ENCODE measurements at regions not wholly inside any gene's neighbourhood (a gene's known extent, or its start where the extent isn't known, plus 50 kb on each side); places are given as distances from the start of the nearest gene placed in this dataset.
A peak's percentile ranks its signal among the peaks of the same experiment; 100 is the strongest.

DNA sequence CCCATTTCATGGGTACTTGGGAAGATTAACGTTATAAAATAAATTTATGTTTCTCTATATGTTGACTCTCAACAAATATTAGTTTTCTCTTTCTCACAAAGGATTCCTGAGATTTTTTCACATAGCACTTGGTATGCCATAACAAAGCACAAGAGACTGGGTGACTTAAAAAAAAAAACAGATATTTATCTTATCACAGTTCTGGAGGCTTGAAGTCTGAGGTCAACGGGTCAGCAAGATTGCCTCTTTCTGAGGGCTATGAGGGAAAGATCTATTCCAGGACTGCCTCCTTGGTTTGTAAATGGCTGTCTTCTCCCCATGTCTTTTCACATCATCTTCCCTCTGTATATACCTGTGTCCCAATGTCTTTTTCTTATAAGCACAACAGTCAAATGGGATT, 153.5 kb upstream of the DIO2 start:
- CTCF ChIA-PET: interaction anchor here (0.6 kb wide), 1 partner anchor 164 kb away, joined by 3 read pairs; no protein-coding TSS in a partner anchor

DNA sequence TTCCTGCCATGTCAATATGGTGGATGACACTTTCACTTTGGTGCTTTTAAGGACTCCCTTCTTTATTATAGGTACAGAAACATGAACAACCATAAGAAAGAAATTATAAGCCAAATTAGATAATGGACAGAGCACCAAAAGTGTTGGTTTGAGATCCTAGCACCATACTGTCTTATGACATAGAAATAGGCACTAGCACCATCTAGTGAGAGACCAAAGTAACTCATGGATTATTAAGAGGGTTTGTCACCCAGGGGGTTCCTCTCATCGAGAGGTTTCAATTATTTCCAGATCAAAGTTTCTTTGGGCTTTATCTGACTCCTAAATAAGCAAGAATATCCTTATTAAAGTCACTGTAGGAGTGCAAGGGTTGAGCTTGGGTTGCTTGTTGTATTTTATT, 153.0 kb upstream of the DIO2 start:
- ChIA-PET CTCF (interaction anchor here (0.6 kb wide), 1 partner anchor 163 kb away, joined by 3 read pairs; no protein-coding TSS in a partner anchor), POLR2A (no interaction called here)
- Histone ChIP-seq H3K27me3 (ENCODE audit: control insufficient read depth, insufficient read depth, low read length) (no peaks in the 10 kb centered on the region), H3K9me3 (ENCODE audit: control insufficient read depth, insufficient read depth, low read length) (peaks cover 2% of the 10 kb centered on the region; the same call in 1 of the 2 replicates), H3K27ac (ENCODE audit: low read depth, low read length) (no peak overlapping the region), H3K4me3 (ENCODE audit: low read depth, low read length) (no peak overlapping the region)
- no peak for DNase-seq (ENCODE audit: low read depth, low spot score)
- TF ChIP-seq, protein P1, sequence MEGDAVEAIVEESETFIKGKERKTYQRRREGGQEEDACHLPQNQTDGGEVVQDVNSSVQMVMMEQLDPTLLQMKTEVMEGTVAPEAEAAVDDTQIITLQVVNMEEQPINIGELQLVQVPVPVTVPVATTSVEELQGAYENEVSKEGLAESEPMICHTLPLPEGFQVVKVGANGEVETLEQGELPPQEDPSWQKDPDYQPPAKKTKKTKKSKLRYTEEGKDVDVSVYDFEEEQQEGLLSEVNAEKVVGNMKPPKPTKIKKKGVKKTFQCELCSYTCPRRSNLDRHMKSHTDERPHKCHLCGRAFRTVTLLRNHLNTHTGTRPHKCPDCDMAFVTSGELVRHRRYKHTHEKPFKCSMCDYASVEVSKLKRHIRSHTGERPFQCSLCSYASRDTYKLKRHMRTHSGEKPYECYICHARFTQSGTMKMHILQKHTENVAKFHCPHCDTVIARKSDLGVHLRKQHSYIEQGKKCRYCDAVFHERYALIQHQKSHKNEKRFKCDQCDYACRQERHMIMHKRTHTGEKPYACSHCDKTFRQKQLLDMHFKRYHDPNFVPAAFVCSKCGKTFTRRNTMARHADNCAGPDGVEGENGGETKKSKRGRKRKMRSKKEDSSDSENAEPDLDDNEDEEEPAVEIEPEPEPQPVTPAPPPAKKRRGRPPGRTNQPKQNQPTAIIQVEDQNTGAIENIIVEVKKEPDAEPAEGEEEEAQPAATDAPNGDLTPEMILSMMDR (IDR thresholded peaks at IDR 0.05; ENCODE audit: low read depth, low read length): peak; percentile 19; the same call in 1 of the 2 replicates

More for the DNA sequence above, 153.5 kb upstream of the DIO2 start:
- POLR2A ChIA-PET: no interaction called here
- no peak for DNase-seq (ENCODE audit: low read depth, low spot score)
- Histone ChIP-seq H3K9me3 (ENCODE audit: control insufficient read depth, insufficient read depth, low read length) (peaks cover 2% of the 10 kb centered on the region; the same call in 1 of the 2 replicates), H3K4me3 (ENCODE audit: low read depth, low read length) (no peak overlapping the region), H3K27ac (ENCODE audit: low read depth, low read length) (no peak overlapping the region), H3K27me3 (ENCODE audit: control insufficient read depth, insufficient read depth, low read length) (no peaks in the 10 kb centered on the region)
- TF ChIP-seq, protein P1 (IDR thresholded peaks at IDR 0.05; ENCODE audit: low read depth, low read length): no peak

DNA sequence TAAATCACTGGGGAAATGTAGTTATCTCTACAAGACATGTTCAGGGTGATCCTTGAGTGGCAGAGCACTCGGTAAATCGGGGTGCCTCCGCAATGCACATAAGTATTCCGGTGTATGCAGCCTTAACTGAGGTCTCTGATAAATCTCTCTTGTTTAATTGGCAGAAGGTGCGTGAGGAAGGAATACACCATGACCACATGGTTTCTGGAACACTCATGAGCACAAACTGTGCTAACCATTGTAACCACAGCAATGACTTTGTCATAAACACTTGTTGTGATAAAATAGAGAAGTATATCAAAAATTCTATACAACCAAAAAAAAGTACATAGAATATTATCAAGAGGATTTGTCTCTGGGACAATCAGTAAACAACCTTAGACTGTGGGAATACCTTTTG, 146.8 kb upstream of the DIO2 start:
- H3K9me3 ChIP-seq (ENCODE audit: control insufficient read depth, insufficient read depth, low read length): peaks cover 2% of the 10 kb centered on the region
- TF ChIP-seq, protein P1 (IDR thresholded peaks at IDR 0.05; ENCODE audit: low read depth, low read length): no peak
- H3K27ac ChIP-seq (ENCODE audit: low read depth, low read length): no peak overlapping the region
- ChIA-PET CTCF (interaction anchor here (0.6 kb wide), 1 partner anchor 148 kb away, joined by 4 read pairs; no protein-coding TSS in a partner anchor), POLR2A (no interaction called here)
- no peak overlapping the region for H3K4me3 ChIP-seq (ENCODE audit: low read depth, low read length)
- no peak for DNase-seq (ENCODE audit: low read depth, low spot score)
- H3K27me3 ChIP-seq (ENCODE audit: control insufficient read depth, insufficient read depth, low read length): no peaks in the 10 kb centered on the region

DNA sequence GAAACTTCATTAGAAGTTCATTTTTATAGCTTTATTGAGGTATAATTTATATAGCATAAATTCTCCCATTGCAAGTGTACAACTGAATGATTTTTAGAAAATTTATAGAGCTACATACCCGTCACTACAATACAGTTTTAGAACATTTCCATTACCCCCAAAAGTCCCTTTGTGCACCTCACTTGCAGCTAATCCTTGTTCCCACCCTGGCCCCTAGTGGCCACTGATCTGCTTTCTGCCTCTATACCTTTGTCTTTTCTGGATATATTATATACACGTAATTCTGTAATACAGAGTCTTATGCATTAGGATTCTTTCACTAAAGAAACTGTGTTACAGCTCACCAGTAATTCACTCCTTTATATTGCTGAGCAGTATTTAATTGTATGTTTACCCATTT, 145.1 kb upstream of the DIO2 start:
- POLR2A ChIA-PET: no interaction called here
- DNase-seq (ENCODE audit: low read depth, low spot score): peak; percentile 3
- Histone ChIP-seq H3K4me3 (ENCODE audit: low read depth, low read length) (no peak overlapping the region), H3K27ac (ENCODE audit: low read depth, low read length) (no peak overlapping the region), H3K9me3 (ENCODE audit: control insufficient read depth, insufficient read depth, low read length) (no peaks in the 10 kb centered on the region; the same call in 1 of the 2 replicates), H3K27me3 (ENCODE audit: control insufficient read depth, insufficient read depth, low read length) (no peaks in the 10 kb centered on the region)
- CTCF ChIA-PET: interaction anchor here (0.5 to 1.9 kb wide), 15 partner anchors 10 to 1423 kb away, joined by 3 to 13 read pairs (median 3); no protein-coding TSS in a partner anchor
- TF ChIP-seq, protein P1 (IDR thresholded peaks at IDR 0.05; ENCODE audit: low read depth, low read length): peak; percentile 57

DNA sequence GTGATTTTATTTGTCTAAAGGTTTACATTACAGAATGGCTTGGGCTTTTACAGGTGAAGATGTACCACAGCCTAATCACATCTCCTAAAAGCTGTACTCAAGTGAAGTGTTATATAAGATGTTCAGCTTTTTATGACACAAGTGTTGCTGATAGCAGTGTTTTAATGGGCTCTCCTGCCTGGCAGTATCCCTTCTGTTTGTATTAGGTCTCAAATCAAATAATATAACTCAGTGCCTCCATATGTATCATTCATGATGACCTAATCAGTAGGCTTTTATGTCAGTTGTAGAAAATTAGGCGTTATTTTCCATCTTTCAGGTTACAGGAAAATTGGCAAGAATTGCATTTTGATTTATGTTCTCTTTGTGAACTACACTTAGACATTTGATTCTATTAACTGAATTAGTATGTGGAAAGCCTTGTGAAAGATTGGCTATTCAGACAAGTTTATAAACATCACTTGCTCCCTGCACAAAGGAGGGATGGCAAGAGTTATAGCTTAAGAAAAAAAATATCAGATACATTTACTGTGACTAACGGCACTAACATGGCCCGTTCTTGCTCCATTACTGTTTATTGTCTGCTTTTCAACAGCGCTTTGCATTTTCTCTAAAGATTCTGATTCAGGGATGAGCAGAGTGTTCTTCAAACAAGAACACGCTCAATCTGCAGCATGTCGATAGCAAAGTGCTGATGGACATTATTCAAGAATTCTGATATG, 143.7 kb upstream of the DIO2 start:
- DNase-seq (ENCODE audit: low read depth, low spot score): no peak
- Histone ChIP-seq H3K27me3 (ENCODE audit: control insufficient read depth, insufficient read depth, low read length) (no peaks in the 10 kb centered on the region), H3K4me3 (ENCODE audit: low read depth, low read length) (no peak overlapping the region), H3K9me3 (ENCODE audit: control insufficient read depth, insufficient read depth, low read length) (no peaks in the 10 kb centered on the region; the same call in 1 of the 2 replicates), H3K27ac (ENCODE audit: low read depth, low read length) (no peak overlapping the region)
- TF ChIP-seq, protein P1 (IDR thresholded peaks at IDR 0.05; ENCODE audit: low read depth, low read length): no peak
- ChIA-PET CTCF (interaction anchor here (0.6 to 1.5 kb wide), 4 partner anchors 154 to 1421 kb away, joined by 3 to 4 read pairs (median 4); no protein-coding TSS in a partner anchor), POLR2A (no interaction called here)

Data from AG04450 (cell line).